ENCODE measurements at regions not wholly inside any gene's neighbourhood (a gene's known extent, or its start where the extent isn't known, plus 50 kb on each side); places are given as distances from the start of the nearest gene placed in this dataset.

DNA sequence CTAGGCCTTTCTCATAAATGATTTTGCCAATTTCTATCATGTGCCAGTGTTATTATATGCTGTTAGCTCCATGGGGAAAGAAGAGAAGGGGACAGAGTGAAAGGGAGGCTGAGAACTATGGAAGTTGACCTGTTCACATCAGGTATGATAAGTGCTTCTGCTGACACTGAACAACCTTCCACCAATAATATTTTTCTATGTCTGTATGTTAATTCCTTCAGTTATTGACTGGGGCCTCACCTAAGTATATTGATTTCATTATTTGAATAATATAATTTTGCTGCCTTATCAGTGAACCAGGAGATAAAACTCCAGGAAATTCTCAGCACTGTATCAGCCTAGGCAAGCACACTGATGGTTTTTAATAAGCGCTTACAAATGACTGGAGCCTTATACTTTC lies 262.8 kb downstream of the SNCA start:
- Histone ChIP-seq H3K9me3 (no peaks in the 10 kb centered on the region), H3K4me1 (peaks cover 0 to 5% (median 2%) of the 10 kb centered on the region in 4 donors), H3K27ac (no peak overlapping the region), H3K4me3 (no peak overlapping the region), H3K27me3 (no peaks in the 10 kb centered on the region), H3K36me3 (no peaks in the 10 kb centered on the region)
- DNase-seq = no peak
- TF ChIP-seq, protein P1, sequence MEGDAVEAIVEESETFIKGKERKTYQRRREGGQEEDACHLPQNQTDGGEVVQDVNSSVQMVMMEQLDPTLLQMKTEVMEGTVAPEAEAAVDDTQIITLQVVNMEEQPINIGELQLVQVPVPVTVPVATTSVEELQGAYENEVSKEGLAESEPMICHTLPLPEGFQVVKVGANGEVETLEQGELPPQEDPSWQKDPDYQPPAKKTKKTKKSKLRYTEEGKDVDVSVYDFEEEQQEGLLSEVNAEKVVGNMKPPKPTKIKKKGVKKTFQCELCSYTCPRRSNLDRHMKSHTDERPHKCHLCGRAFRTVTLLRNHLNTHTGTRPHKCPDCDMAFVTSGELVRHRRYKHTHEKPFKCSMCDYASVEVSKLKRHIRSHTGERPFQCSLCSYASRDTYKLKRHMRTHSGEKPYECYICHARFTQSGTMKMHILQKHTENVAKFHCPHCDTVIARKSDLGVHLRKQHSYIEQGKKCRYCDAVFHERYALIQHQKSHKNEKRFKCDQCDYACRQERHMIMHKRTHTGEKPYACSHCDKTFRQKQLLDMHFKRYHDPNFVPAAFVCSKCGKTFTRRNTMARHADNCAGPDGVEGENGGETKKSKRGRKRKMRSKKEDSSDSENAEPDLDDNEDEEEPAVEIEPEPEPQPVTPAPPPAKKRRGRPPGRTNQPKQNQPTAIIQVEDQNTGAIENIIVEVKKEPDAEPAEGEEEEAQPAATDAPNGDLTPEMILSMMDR (IDR thresholded peaks at IDR 0.05) = no peak
- TF ChIP-seq POLR2A (IDR thresholded peaks at IDR 0.05) = no peak

DNA sequence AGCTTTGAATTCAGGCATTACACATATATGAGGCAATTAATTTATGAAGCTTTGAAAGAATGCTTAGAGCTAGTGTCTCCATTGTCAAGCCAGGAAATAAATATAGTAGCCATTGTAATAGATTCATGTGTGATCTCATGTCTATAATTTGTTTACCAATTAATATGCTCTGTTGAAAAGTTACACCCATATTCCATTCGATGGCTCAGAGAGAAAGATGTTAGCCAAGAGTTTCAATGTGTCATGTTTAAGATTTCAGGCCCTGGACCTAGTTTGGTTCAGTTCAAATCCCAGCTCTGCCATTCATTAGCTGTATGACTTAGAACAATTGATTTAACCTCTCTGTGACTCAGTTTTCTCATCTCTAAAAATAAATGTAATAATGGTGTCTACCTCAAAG lies 263.3 kb downstream of the SNCA start:
- Histone ChIP-seq H3K9me3 (no peaks in the 10 kb centered on the region), H3K36me3 (no peaks in the 10 kb centered on the region), H3K27ac (no peak overlapping the region), H3K4me3 (no peak overlapping the region), H3K27me3 (no peaks in the 10 kb centered on the region), H3K4me1 (peaks cover 0 to 5% (median 2%) of the 10 kb centered on the region in 4 donors)
- no peak for DNase-seq
- no peak for TF ChIP-seq POLR2A (IDR thresholded peaks at IDR 0.05)
- TF ChIP-seq, protein P1 (IDR thresholded peaks at IDR 0.05) = no peak

DNA sequence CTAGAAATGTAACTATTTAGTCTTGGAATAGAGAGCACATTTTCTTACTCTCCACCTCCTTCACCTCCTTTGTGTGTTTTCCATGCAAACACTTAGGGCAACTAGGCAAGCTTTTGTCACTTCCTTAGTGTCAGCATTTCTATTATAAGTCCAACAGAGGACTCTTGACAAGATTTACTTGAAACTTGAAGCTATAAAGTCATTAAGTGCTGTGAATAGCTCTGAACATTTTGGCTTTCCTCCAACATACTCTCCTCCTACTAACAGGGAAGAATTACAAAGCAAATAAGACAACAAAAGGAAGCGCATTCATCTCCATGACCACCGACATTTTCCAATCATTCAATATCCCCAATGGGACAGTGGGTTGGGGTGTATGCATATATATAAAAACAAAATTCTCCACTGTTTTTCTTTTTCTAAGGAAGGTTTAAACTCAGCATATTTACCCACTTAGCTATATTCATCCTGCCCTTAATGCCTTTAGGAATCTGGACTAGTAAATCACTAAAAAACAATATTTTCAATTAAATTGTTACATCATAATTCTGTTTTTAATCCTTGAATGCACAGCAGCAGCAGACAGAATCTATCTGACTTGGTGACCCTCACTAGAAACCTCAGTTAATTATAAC lies 264.6 kb downstream of the SNCA start:
- no peaks in the 10 kb centered on the region for H3K36me3 ChIP-seq
- no peaks in the 10 kb centered on the region for H3K27me3 ChIP-seq
- no peak overlapping the region for H3K4me3 ChIP-seq
- no peak for DNase-seq
- peak overlapping the region in 2 of 4 donors; percentile 2 to 22 for H3K27ac ChIP-seq
- peaks cover 0 to 5% (median 2%) of the 10 kb centered on the region in 4 donors for H3K4me1 ChIP-seq
- no peak for TF ChIP-seq POLR2A (IDR thresholded peaks at IDR 0.05)
- TF ChIP-seq, protein P1 (IDR thresholded peaks at IDR 0.05) = no peak
- H3K9me3 ChIP-seq = no peaks in the 10 kb centered on the region

DNA sequence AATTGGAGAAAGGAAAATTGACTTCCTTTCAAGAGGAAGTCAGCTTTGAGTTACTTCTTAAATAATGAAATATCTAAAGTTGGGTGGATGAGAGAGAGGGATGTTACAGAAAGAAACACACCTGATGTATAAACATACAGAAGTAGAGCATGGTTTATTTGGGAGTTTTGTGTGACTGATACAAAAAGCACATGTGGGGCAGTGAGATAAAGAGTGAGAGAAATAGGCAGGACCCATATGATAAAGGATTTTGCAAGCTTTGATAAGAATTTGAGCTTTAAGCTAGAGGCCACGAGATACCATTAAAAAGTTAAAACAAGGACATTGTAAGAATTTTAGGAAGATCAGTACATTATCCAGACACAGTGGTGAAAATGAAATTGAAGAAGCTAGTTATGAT lies 263.3 kb upstream of the GPRIN3 start:
- Histone ChIP-seq H3K4me3 (no peak overlapping the region), H3K36me3 (no peaks in the 10 kb centered on the region), H3K27me3 (no peaks in the 10 kb centered on the region), H3K27ac (no peak overlapping the region), H3K9me3 (no peaks in the 10 kb centered on the region), H3K4me1 (peaks cover 0 to 4% (median 2%) of the 10 kb centered on the region in 4 donors)
- TF ChIP-seq, protein P1 (IDR thresholded peaks at IDR 0.05) = no peak
- TF ChIP-seq POLR2A (IDR thresholded peaks at IDR 0.05) = no peak
- DNase-seq = no peak

DNA sequence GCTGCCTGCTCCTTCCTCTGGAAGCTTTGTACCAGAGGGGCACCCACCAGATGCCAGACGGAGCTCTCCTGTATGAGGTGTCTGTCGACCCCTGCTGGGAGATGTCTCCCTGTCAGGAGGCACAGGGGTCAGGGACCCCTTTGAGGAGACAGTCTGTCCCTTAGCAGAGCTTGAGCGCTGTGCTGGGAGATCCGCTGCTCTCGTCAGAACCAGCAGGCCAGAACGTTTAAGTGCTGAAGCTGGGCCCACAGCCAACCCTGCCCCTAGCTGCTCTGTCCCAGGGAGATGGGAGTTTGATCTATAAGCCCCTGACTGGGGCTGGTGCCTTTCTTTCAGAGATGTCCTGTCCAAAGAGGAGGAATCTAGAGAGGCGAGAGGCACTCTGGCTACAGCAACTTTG lies 260.3 kb upstream of the GPRIN3 start:
- no peaks in the 10 kb centered on the region for H3K27me3 ChIP-seq
- no peaks in the 10 kb centered on the region for H3K9me3 ChIP-seq
- no peaks in the 10 kb centered on the region for H3K36me3 ChIP-seq
- TF ChIP-seq, protein P1 (IDR thresholded peaks at IDR 0.05) = no peak
- no peak for TF ChIP-seq POLR2A (IDR thresholded peaks at IDR 0.05)
- H3K4me1 ChIP-seq = peaks cover 0 to 4% (median 0%) of the 10 kb centered on the region in 4 donors
- H3K27ac ChIP-seq = no peak overlapping the region
- no peak overlapping the region for H3K4me3 ChIP-seq
- DNase-seq = no peak

DNA sequence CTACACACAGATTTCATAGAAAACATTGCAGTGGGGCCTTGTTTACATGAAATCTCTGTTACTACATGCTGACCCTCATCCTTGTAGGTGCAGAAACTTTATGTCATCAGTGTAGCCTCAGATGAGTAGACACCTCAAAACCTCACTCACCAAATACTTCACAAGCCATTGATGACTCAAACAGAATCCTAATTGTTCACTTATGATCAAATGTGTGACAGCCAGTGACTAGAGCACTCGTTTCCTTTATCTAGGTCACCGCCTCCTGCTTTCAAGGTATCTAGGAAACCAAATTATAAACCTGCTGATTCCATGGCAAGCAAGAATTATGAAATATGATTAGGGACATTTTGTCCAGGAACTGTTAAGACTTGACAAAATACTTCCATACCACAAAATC lies 255.8 kb upstream of the GPRIN3 start:
- Histone ChIP-seq H3K9me3 (no peaks in the 10 kb centered on the region), H3K27me3 (no peaks in the 10 kb centered on the region), H3K27ac (no peak overlapping the region), H3K4me1 (no peaks in the 10 kb centered on the region), H3K36me3 (no peaks in the 10 kb centered on the region), H3K4me3 (no peak overlapping the region)
- DNase-seq = no peak
- TF ChIP-seq, protein P1 (IDR thresholded peaks at IDR 0.05) = no peak
- no peak for TF ChIP-seq POLR2A (IDR thresholded peaks at IDR 0.05)
